ENCODE measurements at regions not wholly inside any gene's neighbourhood (a gene's known extent, or its start where the extent isn't known, plus 50 kb on each side); places are given as distances from the start of the nearest gene placed in this dataset.
"Not testable (repeated sequence)": the region's sequence is repeated elsewhere in the genome, so short reads cannot be mapped to it uniquely, and the experiment has no call there.

- no peak for DNase-seq (ENCODE audit: low read depth in 2 of 2)
Observed at GRCh38 chr12:13359636-13360035, 163.1 kb downstream of the EMP1 start.

GRCh38 chr12:13358391-13358905 is 161.9 kb downstream of the EMP1 start:
- no peak for DNase-seq (ENCODE audit: low read depth in 2 of 2)

GRCh38 chr12:13350946-13351345 is 154.4 kb downstream of the EMP1 start:
- DNase-seq (ENCODE audit: low read depth in 2 of 2): no peak

- no peak for DNase-seq (ENCODE audit: low read depth in 2 of 2)
Observed at GRCh38 chr12:13350381-13350780, 153.9 kb downstream of the EMP1 start.

GRCh38 chr12:13348464-13348863 is 151.9 kb downstream of the EMP1 start:
- no peak for DNase-seq (ENCODE audit: low read depth in 2 of 2)

GRCh38 chr12:13347241-13348043 is 150.9 kb downstream of the EMP1 start:
- no peak for DNase-seq (ENCODE audit: low read depth in 2 of 2)

GRCh38 chr12:13345722-13346121 is 149.2 kb downstream of the EMP1 start:
- no peak for DNase-seq (ENCODE audit: low read depth in 2 of 2)

- no peak for DNase-seq (ENCODE audit: low read depth in 2 of 2)
Observed at GRCh38 chr12:13343375-13343774, 146.8 kb downstream of the EMP1 start.

GRCh38 chr12:13342971-13343370 is 146.4 kb downstream of the EMP1 start:
- no peak for DNase-seq (ENCODE audit: low read depth in 2 of 2)

GRCh38 chr12:13340149-13340548 is 143.6 kb downstream of the EMP1 start:
- DNase-seq (ENCODE audit: low read depth in 2 of 2): no peak

- DNase-seq (ENCODE audit: low read depth in 2 of 2): no peak
Observed at GRCh38 chr12:13339538-13339937, 143.0 kb downstream of the EMP1 start.

- no peak for DNase-seq (ENCODE audit: low read depth in 2 of 2)
Observed at GRCh38 chr12:13339091-13339490, 142.6 kb downstream of the EMP1 start.

GRCh38 chr12:13337791-13338190 is 141.3 kb downstream of the EMP1 start:
- no peak for DNase-seq (ENCODE audit: low read depth in 2 of 2)

- no peak for DNase-seq (ENCODE audit: low read depth in 2 of 2)
Observed at GRCh38 chr12:13336216-13336615, 139.7 kb downstream of the EMP1 start.

- no peak for DNase-seq (ENCODE audit: low read depth in 2 of 2)
Observed at GRCh38 chr12:13328535-13328934, 132.0 kb downstream of the EMP1 start.

GRCh38 chr12:13326076-13326475 is 129.6 kb downstream of the EMP1 start:
- DNase-seq (ENCODE audit: low read depth in 2 of 2): no peak

GRCh38 chr12:13325037-13325436 is 128.5 kb downstream of the EMP1 start:
- not testable (repeated sequence) for DNase-seq (ENCODE audit: low read depth in 2 of 2)

- no peak for DNase-seq (ENCODE audit: low read depth in 2 of 2)
Observed at GRCh38 chr12:13318231-13319015, 121.9 kb downstream of the EMP1 start.

GRCh38 chr12:13316587-13317246 is 120.2 kb downstream of the EMP1 start:
- no peak for DNase-seq (ENCODE audit: low read depth in 2 of 2)

- DNase-seq (ENCODE audit: low read depth in 2 of 2): no peak
Observed at GRCh38 chr12:13313886-13314285, 117.4 kb downstream of the EMP1 start.

GRCh38 chr12:13311551-13311950 is 115.0 kb downstream of the EMP1 start:
- no peak for DNase-seq (ENCODE audit: low read depth in 2 of 2)
